HG03575 (cell line): ENCODE measurements at regions not wholly inside any gene's neighbourhood (a gene's known extent, or its start where the extent isn't known, plus 50 kb on each side); places are given as distances from the start of the nearest gene placed in this dataset.
"Not testable (repeated sequence)": the region's sequence is repeated elsewhere in the genome, so short reads cannot be mapped to it uniquely, and the experiment has no call there.

Experiments
- ATAC-seq: cut with Tn5 transposase; IDR thresholded peaks from one replicate; pipeline ENCODE4 v1.9.1; 2021; ENCODE audit not compliant: unreplicated experiment, insufficient number of reproducible peaks, low FRiP score; ENCODE audit errors: extremely low read depth

GRCh38 chr20:11976966-11977365 is 59.3 kb downstream of the BTBD3 start:
- no peak for ATAC-seq

DNA sequence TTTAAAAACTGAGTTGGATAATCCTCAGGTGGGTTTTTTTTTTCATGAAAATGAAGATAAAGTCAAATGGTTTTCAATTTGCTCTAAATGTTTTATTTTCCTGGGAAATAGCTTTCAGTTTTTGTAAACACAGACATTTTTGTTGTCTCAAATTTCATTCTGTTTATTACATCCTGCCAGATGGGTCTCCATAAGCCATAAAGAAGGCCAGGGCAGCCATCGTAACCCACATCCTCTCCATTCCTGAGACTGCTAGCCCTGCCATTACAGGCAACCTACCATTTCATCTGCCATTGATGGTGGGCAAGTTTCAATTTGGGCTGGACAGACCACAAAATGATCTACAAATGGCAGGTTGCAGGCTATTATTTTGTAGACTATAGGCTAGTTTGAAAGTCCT is 60.8 kb downstream of the BTBD3 start:
- ATAC-seq = no peak

DNA sequence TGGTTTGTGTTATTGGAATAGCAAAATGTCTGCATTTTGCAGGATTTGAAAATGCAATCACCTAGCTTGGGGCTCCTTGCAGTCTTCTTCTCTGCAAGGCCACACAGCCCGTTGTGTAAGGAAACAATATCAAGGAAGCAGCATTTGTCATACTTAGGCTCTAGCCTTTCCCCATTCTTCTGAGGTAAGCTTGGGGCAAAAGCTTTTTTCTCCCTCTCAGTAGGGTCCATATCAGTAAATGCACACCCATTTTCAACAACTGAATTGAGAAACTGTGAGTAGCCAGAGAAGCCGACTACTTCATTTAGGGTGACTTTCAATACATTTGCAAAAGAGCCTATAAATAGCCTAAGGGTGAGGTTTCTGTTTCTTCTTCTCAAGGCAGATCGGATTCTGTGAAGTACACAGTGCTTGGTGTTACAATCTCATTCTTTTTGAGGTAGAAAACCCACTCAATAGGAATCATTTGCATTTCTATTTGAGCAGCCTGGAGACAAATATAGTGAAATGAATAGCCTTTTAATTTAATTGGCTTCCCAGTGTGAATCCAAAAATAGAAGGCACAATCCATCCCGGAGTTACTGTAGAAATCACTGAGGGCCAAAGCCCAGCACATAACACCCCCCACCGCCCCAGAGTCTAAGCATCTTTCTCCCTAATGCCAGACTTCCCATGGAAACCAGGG is 61.8 kb downstream of the BTBD3 start:
- no peak for ATAC-seq

GRCh38 chr20:11980263-11980662 is 62.6 kb downstream of the BTBD3 start:
- no peak for ATAC-seq

GRCh38 chr20:11981366-11981947 is 63.8 kb downstream of the BTBD3 start:
- ATAC-seq = no peak

GRCh38 chr20:11982289-11982954 is 64.7 kb downstream of the BTBD3 start:
- no peak for ATAC-seq

DNA sequence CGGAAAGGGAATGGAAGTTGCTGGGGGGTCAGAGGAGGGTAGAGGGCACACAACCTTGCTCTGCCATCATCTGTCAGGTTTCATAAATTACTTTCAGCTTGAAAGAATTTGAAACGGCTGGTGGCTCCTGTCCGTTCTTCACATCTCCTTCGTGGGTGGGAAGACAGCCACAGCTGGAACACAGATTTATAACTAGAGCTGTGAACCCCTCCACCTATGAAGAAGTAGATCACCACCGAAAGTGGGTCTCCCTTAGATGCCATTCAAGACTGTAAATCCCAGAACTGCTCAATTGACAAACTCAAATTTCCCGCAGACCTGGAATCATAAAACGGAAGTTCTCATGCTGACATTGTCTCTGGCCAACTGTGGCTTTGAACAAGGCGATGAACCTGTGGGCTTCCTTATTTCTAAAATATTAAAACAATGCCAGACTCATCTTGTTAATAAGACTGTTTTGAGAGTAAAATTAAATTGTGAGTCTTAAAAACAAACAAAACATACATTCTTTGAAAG is 65.3 kb downstream of the BTBD3 start:
- no peak for ATAC-seq

DNA sequence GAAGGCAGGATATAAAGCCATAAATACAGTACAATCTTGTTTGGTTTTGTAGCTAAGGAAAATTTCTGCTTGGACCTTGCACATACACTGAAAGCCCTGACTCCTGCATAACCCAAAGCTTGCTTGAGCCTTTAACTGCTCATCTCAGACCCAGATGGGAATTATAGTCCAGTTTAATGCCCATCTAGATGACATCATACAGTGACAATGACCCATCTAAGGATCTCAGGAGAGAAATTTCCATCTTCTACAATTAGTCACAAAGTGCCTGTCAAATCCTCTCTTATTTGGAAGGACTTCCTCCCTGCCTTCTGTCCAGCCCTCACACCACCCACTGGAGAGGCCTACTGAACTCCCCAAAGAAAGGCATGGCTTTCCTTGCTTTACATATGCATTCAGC is 69.3 kb downstream of the BTBD3 start:
- ATAC-seq = no peak

DNA sequence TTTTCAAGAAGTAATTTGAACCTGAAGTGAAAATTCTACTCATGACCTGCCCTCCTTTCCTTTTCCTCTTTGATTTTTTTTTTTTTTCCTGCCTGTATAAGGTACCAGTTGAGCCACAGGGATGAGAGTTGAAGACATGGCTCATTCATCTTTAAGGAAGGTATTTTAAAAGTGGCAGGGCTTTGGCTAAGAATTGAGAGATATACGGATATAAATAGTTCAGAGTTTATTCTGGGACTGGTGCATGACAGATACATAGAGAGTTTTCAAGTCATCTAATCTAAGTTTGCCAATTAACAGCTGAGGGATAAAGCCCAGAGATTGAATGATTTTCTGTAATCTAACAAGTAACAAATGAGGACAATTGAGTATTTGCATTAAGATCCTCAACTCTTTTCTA is 69.8 kb downstream of the BTBD3 start:
- ATAC-seq = no peak

- no peak for ATAC-seq
These were observed 71.5 kb downstream of the BTBD3 start for GRCh38 chr20:11989018-11989771.

- no peak for ATAC-seq
These were observed 74.7 kb downstream of the BTBD3 start for GRCh38 chr20:11992426-11992825.

- no peak for ATAC-seq
These were observed 76.3 kb downstream of the BTBD3 start for GRCh38 chr20:11993886-11994461.

GRCh38 chr20:11995805-11996567 is 78.3 kb downstream of the BTBD3 start:
- no peak for ATAC-seq

DNA sequence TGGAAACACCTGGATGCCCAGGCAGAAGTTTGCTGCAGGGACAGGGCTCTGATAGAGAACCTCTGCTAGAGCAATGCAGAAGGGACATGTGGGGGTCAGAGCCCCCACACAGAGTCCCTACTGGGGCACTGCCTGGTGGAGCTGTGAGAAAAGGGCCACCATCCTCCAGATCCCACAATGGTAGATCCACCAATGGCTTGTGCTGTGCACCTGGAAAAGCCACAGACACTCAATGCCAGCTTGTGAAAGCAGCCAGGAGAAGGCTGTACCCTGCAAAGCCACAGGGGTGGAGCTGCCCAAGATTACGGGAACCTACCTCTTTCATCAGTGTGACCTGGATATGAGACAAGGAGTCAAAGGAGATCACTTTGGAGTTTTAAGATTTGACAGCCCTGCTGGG is 87.1 kb downstream of the BTBD3 start:
- not testable (repeated sequence) for ATAC-seq

DNA sequence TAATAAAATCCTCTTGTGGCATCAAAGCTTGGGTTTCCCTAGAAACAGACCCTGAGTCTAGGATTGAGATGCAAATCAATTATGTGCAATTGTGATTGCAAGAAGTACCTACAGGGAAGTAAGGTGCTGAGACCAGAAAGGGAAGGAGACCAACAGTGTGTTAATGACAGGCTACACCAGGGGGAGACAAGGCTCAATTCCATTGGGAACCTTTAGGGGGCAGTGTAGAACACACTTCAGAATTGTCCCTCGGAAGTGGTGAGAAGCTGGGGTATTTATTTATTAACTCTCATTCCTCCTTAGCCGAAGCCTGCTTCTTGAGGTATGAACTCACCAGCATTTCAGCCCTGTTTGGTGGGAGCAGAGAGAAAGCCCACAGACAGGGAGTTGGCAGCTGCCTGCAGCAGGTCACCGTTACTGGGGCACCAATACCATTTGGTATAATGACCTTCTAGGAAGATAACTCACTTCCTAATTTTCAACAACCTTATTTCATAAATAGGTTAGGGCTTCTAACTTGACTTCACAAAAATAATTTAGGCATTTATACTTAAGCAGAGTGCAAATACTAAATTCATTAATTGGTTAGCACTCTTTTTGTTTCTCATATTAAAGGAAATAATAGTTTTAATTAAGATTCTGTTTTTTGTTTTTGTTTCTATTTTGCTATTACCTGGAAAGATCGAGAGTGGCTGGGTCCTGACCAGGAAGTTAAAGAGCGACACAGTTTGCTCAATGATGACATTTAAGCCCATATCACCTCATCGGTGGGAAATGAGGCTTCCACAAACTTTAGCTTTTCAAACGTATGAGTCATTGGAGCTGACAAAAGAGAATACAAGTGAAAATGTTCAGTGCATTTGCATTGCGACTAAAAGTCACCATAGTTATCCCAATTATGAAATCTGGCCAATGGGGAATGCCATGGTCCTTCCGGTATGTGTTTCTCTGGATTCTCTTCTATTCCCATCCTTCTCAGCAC is 94.8 kb downstream of the BTBD3 start:
- ATAC-seq = peak; percentile 79

DNA sequence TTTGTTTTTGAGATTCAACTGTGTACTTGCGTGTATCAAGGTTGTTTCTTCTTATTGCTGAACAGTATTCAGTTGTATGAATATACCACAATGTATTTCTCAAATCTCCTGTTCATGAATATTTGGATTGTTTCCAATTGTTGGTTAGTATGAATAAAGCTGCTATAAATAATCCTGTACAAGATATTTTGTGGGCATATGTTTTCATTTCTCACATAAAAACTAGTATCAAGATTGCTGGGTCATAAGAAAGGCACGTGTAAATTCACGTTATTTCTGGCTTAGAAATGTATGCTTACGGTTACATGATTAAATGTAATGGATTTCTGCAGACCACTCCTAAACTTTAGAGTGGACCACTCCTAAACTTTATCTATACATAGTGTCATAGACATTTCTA is 96.6 kb downstream of the BTBD3 start:
- ATAC-seq = no peak

DNA sequence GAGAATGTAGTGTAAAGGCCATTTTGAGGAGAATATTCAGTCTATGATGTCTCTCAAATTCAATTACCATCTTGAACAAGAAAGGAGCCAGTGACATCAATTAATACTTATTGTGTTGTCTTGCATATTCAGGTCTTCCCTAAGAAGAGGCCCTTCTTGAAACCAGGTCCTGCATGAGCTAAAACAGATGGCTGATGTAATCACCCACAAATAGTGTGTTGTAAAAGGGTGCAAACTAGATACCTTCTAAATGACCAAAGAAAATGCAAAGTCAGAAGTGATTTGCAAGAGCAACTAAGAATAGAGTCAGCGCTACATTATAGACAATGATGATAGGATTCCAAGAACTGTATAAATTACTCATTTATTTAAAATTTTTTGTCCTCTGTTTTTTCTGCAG is 97.0 kb downstream of the BTBD3 start:
- no peak for ATAC-seq

DNA sequence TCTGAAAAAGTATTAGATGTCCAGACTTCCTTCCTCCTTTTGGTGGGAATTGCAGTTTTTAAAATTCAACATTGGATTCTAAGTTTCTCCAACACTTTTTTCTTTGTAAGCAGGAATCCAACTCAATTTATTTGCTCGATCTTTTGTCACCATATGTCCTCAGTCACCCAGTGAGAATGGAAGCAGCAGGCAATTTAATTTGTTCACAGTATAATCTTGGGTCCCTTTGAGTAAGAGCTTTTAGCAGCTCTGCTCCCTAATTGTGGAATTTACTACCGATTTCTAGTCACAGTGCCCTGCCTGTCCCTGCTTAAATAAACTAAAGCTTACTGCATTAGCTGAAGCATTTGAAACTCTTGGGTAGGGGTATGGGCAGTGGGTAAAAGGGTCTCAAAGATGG is 98.6 kb downstream of the BTBD3 start:
- no peak for ATAC-seq
